Natural killer cell treated with Interleukin-12 subunit alpha and Interleukin-12 subunit beta and Interleukin-15 and Interleukin-18, amount 100 ng/mL, for 72 hours (primary cell): ENCODE measurements at regions not wholly inside any gene's neighbourhood (a gene's known extent, or its start where the extent isn't known, plus 50 kb on each side); places are given as distances from the start of the nearest gene placed in this dataset.

ENCODE experiments used
- ATAC-seq, 2 donors: fragments of 150-1000 bp; cut with Tn5 transposase in 1 of 2; sonication (Bioruptor Pico), chemical (Tn5 transposase) in 1 of 2; 2 replicates each; pipeline ENCODE4 v1.10.0; 2021
- DNase-seq: peaks from one replicate; pipeline ENCODE4 v3.0.0; 2022; ENCODE audit warnings: low spot score
- H3K27ac Mint-ChIP-seq, 2 donors: 1 replicate in 1 of 2; 2 replicates in 1 of 2; pipeline ENCODE4 v1.8.0; 2022; ENCODE audit warnings: mixed read lengths in 2 of 2, mild to moderate bottlenecking in 1 of 2, moderate library complexity in 1 of 2
- H3K27me3 Mint-ChIP-seq, 2 donors: 1 replicate in 1 of 2; 2 replicates in 1 of 2; pipeline ENCODE4 v1.8.0; 2022; ENCODE audit warnings: mixed read lengths in 2 of 2
- H3K36me3 Mint-ChIP-seq: one replicate; pipeline ENCODE4 v1.8.0; 2022; ENCODE audit warnings: mixed read lengths
- H3K4me1 Mint-ChIP-seq, 2 donors: 1 replicate in 1 of 2; 2 replicates in 1 of 2; pipeline ENCODE4 v1.8.0; 2022; ENCODE audit warnings: low read depth in 2 of 2, mixed read lengths in 2 of 2, mild to moderate bottlenecking in 1 of 2
- H3K4me3 Mint-ChIP-seq: one replicate; pipeline ENCODE4 v1.8.0; 2022; ENCODE audit warnings: mixed read lengths
- H3K9me3 Mint-ChIP-seq: 2 replicates; pipeline ENCODE4 v1.8.0; 2022; ENCODE audit warnings: mixed read lengths

DNA sequence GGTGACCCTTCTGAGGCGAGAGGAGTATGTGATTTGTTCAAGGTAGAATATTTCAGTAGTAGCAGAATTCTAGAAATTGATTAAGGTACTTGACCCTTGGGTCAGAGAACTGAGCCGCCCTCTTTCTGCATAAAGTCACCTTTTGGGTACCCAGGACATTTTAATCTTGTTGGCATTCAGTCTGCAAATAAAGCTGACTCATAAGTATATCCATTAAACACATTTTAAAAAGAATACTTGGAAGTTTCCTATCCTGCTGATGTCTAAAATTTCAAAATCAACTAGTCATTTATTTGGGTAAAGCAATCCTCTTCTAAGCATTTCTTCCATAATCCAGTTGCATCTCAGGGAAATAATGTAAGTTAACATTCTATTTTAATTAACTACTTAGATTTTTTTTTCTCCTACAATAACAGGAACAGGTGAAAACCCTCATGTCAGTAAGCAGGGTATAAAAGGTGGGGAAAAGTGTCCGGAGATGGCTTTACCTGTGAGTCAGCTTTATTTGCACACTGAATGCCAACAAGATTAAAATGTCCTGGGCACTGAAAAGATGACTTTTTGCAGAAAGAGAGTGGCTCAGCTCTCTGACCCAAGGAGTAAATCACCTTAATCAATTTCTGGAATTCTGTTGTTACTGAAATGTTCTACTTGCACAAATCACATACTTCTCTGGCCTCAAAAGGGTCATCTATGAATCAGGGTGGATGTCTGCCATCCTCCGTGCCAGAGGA lies 78.7 kb upstream of the ITGA6 start:
- no peak for DNase-seq
- H3K27ac Mint-ChIP-seq = no peak overlapping the region
- no peak for ATAC-seq
- H3K27me3 Mint-ChIP-seq = peaks cover 0 to 4% of the 10 kb centered on the region in 2 donors
- H3K4me3 Mint-ChIP-seq = no peak overlapping the region
- H3K9me3 Mint-ChIP-seq = peaks cover 2% of the 10 kb centered on the region
- H3K36me3 Mint-ChIP-seq = no peaks in the 10 kb centered on the region
- H3K4me1 Mint-ChIP-seq = no peaks in the 10 kb centered on the region

DNA sequence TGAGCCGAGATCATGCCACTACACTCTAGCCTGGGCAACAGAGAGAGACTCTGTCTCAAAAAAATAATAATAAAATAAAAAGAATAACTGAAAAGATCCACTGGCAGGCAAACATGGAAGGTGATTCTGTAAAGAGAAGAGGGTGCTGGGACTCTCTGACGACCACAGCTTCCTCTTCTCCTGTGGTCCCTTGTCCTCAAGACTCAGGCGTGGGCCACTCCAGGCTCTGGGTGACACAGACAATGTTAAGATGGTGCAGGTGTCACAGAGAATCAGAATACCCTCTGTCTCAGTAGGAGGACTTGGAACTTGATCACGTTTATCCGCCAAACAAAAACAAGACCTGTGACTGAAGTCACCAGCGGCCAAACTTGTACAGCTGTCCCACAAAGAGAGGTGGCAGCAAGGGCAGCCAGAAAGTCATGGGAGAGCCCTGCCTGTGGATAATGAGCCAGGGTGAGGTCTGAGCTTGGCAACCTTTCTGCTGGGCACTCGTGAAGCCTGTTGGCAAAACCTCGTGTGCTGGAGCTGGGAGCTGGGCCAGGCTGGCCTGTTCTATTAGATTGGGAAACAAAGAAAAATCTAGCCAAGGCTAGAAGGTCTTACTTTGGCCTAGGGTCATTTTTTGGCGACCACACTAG lies 76.4 kb upstream of the ITGA6 start:
- H3K27me3 Mint-ChIP-seq = peaks cover 3% of the 10 kb centered on the region in 2 donors
- DNase-seq = no peak
- no peaks in the 10 kb centered on the region for H3K4me1 Mint-ChIP-seq
- no peak overlapping the region for H3K4me3 Mint-ChIP-seq
- H3K9me3 Mint-ChIP-seq = no peaks in the 10 kb centered on the region
- H3K27ac Mint-ChIP-seq = no peak overlapping the region
- no peaks in the 10 kb centered on the region for H3K36me3 Mint-ChIP-seq
- ATAC-seq = no peak

DNA sequence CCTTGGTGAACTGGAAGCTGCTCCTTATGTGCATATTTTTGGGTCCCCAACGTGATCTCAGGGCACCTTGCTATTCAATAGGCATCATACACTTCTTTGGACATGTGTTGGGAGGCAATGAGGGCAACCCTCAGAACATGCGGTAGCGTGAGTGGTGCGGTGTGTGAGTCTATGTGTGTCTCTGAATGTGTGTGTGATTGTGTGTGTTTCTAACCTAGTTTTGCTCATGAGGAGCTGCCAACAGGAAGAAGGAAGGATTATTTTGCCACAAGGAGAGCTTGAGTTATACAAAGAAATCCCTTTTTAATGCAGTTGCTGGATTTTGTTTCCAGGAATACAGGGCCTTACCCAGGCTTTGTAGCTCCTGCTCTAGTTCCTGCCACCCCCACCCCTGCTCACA lies 75.8 kb upstream of the ITGA6 start:
- Mint-ChIP-seq H3K4me3 (no peak overlapping the region), H3K9me3 (no peaks in the 10 kb centered on the region), H3K36me3 (no peaks in the 10 kb centered on the region), H3K27me3 (peaks cover 0 to 3% of the 10 kb centered on the region in 2 donors), H3K27ac (no peak overlapping the region), H3K4me1 (no peaks in the 10 kb centered on the region)
- no peak for ATAC-seq
- no peak for DNase-seq

DNA sequence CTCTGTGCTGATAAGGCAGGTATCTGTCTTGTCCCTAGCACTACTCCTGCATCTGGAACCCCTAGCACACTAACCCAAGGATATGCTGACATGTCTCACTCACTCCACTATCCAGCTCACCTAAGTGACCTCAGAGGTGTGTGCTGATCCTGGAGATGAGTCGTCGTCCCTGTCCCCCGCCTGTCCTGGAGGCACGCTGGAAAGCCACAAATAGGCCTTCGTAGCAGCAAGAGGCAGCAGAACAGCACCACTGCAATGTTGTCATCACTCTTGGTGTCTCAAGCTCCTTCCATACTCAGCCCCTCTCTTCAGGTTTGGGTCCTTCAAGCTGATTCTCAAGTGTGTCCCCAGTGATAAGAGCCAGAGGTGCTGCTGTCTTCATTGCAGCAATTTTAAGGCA lies 73.0 kb upstream of the ITGA6 start:
- H3K27ac Mint-ChIP-seq = no peak overlapping the region

DNA sequence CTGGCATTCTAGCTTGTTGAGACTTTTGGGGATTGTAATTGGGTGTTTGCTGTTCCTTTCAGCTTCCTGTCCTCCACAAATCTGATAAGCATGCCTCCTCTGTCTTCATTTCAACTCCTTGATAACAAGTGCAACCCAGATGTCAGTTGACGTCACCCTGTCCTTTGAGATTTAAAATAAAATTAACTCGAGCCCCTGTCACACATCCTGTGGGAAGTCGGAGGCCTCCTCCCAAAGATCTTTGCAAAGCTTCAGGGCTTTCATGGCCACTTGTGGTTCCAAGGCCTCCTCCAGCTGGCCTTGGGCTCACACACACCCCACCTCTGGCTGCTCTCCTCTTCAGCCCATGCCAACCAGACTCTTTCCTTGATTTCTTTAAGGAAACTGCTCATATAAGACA lies 69.9 kb upstream of the ITGA6 start:
- DNase-seq (no peak), ATAC-seq (no peak)
- Mint-ChIP-seq H3K27me3 (peaks cover 0 to 3% of the 10 kb centered on the region in 2 donors), H3K27ac (no peak overlapping the region), H3K9me3 (no peaks in the 10 kb centered on the region), H3K4me1 (no peaks in the 10 kb centered on the region), H3K4me3 (no peak overlapping the region), H3K36me3 (no peaks in the 10 kb centered on the region)

More for the DNA sequence above, 73.0 kb upstream of the ITGA6 start:
- H3K36me3 Mint-ChIP-seq = no peaks in the 10 kb centered on the region
- no peak overlapping the region for H3K4me3 Mint-ChIP-seq
- DNase-seq = no peak
- H3K27me3 Mint-ChIP-seq = peaks cover 0 to 3% of the 10 kb centered on the region in 2 donors
- H3K4me1 Mint-ChIP-seq = no peaks in the 10 kb centered on the region
- ATAC-seq = no peak
- no peaks in the 10 kb centered on the region for H3K9me3 Mint-ChIP-seq

DNA sequence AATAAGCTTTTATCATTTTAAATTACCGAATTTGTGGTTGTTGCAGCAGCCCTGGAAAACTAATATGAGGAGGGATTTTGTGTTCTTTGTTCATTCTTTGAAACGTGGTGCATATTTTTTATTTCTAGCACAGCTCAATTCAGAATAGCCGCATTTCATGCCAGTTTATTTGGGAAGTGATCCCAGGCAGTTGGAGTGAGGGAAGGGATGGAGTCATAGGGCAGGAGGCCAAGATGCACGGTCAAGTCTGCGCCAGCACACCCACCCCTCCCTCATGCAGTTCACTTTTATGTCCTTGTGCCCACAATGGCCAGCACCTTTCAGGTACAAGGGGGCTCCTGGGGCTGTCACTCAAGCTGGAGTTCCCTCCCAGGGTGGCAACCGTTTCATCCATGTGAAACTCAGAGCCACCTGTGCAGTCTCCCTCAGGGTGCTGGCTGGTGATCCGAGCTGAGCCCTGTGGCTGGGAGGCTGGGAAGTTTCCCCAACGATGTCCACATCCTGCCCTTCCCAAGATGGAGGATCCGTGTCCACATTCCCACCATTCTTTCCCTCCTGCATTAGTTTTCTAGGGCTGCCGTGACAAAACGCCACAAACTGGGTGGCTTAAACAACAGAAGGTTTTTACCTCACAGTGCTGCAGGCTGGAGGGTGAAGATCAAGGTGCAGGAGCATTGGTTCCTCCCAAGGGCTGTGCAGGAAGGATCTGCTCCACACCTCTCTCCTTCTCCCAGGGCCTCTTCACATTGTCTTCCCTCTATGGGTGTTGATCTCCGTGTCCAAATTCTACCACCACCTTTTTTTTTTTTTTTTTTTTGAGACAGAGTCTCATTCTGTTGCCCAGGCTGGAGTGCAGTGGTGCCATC lies 68.5 kb upstream of the ITGA6 start:
- Mint-ChIP-seq H3K4me3 (no peak overlapping the region), H3K36me3 (no peaks in the 10 kb centered on the region), H3K9me3 (no peaks in the 10 kb centered on the region), H3K27ac (no peak overlapping the region), H3K27me3 (peaks cover 0 to 5% of the 10 kb centered on the region in 2 donors), H3K4me1 (no peaks in the 10 kb centered on the region)
- ATAC-seq (peak in 1 of 2 donors; percentile 28), DNase-seq (no peak)

DNA sequence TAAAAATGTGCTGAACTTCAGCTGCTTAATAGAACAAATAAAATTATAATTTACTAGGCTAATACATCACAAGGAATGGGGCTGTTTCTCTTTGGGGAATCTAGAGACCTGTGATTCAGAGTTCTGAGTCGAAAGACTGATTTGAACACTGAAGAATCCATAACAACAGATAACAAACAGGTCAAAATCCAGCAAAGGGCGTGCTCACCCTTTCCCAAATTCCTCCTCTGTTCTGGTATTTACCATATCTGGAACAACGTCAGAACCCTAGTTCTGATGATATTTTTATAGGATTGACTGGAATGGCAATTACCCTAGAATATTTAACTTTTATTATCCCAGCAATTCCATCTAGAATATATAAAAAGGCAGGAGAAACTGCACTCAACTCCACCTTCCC lies 66.0 kb upstream of the ITGA6 start:
- ATAC-seq (no peak), DNase-seq (no peak)
- Mint-ChIP-seq H3K4me3 (no peak overlapping the region), H3K36me3 (no peaks in the 10 kb centered on the region), H3K9me3 (no peaks in the 10 kb centered on the region), H3K4me1 (no peaks in the 10 kb centered on the region), H3K27me3 (peaks cover 0 to 2% of the 10 kb centered on the region in 2 donors), H3K27ac (no peak overlapping the region)

DNA sequence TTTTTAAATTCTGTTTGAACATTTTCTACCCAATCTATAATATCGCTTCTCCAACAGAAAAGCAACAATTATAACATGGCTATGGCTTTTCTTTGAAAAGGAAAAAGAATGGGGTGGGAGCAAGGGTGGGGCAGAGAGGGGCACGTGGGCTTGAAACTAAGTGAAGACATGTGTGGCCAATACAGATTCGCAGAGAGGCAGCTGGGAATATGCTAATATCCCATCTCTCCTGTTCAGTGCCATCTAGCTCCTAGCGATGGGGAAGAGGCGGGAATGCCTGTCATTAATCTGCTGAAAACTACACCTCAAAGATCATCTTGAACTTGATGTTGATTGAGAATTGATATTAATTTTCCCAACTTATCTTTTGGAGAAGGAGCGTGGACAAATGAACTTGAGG lies 65.5 kb upstream of the ITGA6 start:
- H3K36me3 Mint-ChIP-seq = no peaks in the 10 kb centered on the region
- H3K9me3 Mint-ChIP-seq = no peaks in the 10 kb centered on the region
- DNase-seq = no peak
- no peaks in the 10 kb centered on the region for H3K4me1 Mint-ChIP-seq
- peaks cover 0 to 2% of the 10 kb centered on the region in 2 donors for H3K27me3 Mint-ChIP-seq
- H3K4me3 Mint-ChIP-seq = no peak overlapping the region
- no peak overlapping the region for H3K27ac Mint-ChIP-seq
- no peak for ATAC-seq

DNA sequence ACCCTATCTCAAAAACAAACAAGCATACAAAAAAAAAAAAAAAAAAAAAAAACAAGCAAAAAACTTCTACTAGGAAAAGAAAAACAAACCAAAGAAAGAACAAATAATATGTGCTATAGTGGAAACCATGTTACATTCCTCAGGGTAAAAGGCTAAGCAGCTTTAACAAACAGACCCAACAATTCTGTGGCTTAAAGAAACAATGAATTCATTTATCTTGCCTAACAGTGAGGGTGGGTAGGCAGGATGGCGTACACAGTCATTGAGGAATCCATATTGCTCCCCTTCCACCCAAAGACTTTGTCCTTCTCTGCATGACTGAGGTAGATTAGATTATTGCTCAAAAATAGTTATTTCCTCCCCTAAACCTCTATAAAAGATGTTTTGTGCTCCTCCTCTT lies 63.1 kb upstream of the ITGA6 start:
- Mint-ChIP-seq H3K27ac (no peak overlapping the region), H3K4me1 (no peaks in the 10 kb centered on the region), H3K9me3 (no peaks in the 10 kb centered on the region), H3K27me3 (peaks cover 0 to 2% of the 10 kb centered on the region in 2 donors), H3K36me3 (no peaks in the 10 kb centered on the region), H3K4me3 (no peak overlapping the region)
- DNase-seq (no peak), ATAC-seq (no peak)

DNA sequence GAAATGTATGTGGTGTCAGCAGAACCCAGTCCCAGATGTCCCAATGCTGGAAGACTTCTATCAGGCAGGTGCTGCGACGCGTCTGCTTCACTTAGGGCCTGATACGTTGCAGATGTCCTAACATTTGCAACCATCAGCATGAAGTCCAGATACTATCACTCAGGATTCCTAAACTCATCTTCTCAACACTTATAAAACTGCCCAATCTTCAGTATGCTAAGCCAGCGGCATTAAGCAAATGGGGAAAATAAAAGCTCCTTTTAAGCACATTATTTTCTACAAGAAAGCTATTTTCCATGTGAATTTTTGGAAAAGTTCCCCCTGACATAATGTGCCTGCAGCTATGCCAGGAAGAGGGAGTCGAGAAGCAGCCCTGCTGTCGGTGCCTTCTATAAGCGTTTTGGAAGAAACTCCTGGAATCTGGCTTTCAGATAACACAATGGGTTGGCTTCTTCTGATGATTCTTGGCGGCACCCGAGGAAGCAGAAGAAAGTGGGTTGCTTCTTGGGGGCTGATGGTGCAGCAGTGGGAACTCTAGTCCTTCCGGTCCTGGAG lies 60.7 kb upstream of the ITGA6 start:
- Mint-ChIP-seq H3K27ac (no peak overlapping the region), H3K4me1 (no peaks in the 10 kb centered on the region), H3K27me3 (peaks cover 0 to 2% of the 10 kb centered on the region in 2 donors), H3K4me3 (no peak overlapping the region), H3K9me3 (no peaks in the 10 kb centered on the region), H3K36me3 (no peaks in the 10 kb centered on the region)
- DNase-seq (no peak), ATAC-seq (no peak)

DNA sequence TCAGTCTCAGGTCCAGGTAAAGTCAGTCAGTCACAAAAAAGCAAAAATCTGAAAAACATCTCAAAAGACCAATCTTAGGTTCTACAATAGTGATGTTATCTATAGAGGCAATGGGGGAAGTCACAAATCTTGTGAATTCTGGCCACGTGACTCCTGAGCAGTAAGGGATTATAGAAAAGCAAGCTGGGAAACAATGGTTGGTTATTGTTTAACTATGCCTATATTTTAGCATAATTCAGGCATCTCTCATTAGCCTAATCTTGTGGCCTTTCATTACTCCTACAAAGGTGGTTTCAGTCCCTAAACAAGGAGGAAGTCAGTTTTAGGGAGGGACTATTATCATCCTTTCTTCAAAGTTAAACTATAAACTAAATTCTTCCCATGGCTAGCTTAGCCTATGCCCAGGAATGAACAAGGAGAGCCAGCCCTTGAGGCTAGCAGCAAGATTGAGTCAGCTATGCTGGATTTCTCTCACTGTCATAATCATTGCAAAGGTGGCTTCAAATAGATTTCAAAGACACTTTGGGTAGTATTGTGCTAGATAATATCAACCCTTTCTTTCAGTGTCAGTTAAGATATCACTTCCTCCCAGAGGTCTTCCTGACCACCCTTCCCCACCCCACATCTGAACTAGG lies 56.4 kb upstream of the ITGA6 start:
- ATAC-seq (no peak), DNase-seq (no peak)
- Mint-ChIP-seq H3K9me3 (no peaks in the 10 kb centered on the region), H3K27me3 (peaks cover 2 to 10% of the 10 kb centered on the region in 2 donors), H3K27ac (no peak overlapping the region), H3K4me1 (no peaks in the 10 kb centered on the region), H3K4me3 (no peak overlapping the region), H3K36me3 (no peaks in the 10 kb centered on the region)

DNA sequence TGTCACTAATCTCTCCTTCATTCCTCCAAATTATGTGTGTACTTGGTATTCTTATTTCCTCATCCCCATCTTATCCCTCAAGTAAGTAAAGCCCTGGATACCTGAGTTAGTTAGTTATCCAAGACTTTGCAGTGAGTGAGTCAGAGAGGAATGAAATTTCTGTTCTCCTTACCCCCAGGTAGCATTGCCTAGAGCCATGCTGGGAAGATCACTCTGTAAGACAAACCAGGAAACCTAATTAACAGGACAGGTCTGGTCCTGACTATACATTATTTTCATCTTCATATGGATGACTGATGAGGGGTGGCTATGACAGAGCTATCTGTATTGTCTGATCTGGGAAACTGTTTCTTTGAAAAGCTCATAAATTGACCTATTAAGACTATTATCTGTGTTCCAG lies 55.0 kb upstream of the ITGA6 start:
- H3K4me3 Mint-ChIP-seq = no peak overlapping the region
- H3K27me3 Mint-ChIP-seq = peaks cover 2 to 10% of the 10 kb centered on the region in 2 donors
- no peaks in the 10 kb centered on the region for H3K4me1 Mint-ChIP-seq
- no peaks in the 10 kb centered on the region for H3K36me3 Mint-ChIP-seq
- ATAC-seq (no peak), DNase-seq (no peak)
- H3K27ac Mint-ChIP-seq = no peak overlapping the region
- no peaks in the 10 kb centered on the region for H3K9me3 Mint-ChIP-seq

DNA sequence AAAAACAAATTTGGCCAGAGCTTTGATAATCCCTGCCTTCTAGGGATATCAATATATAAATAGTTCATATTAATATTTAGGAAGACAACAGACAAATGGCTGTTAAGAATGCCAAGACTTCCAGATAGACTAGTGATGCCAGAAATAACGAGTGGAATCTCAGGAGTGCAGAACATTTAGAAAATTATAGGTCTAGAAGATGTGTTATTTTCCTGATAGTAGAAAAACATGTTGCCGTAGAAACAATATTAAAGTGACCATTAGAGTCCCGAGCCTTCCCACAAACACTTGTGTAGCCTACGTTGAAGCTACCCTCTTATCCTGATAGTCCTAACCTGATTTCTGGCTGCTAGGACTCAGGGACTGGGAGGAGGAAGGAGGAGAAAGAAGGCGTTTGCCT lies 54.3 kb upstream of the ITGA6 start:
- Mint-ChIP-seq H3K27ac (no peak overlapping the region), H3K4me3 (no peak overlapping the region), H3K36me3 (no peaks in the 10 kb centered on the region), H3K27me3 (peaks cover 2 to 10% of the 10 kb centered on the region in 2 donors), H3K9me3 (no peaks in the 10 kb centered on the region), H3K4me1 (no peaks in the 10 kb centered on the region)
- no peak for ATAC-seq
- no peak for DNase-seq
